HEK293T (cell line): ENCODE measurements at regions not wholly inside any gene's neighbourhood (a gene's known extent, or its start where the extent isn't known, plus 50 kb on each side); places are given as distances from the start of the nearest gene placed in this dataset.

Experiments used
- ARNT ChIP-seq: fragments of 450-650 bp; IDR thresholded peaks from 2 replicates; pipeline ENCODE4 v1.6.1; 2017; ENCODE audit warnings: mild to moderate bottlenecking
- BHLHE40 ChIP-seq: fragments of 450-650 bp; IDR thresholded peaks from 2 replicates; pipeline ENCODE4 v1.6.1; 2016; ENCODE audit warnings: mild to moderate bottlenecking, moderate library complexity, borderline replicate concordance
- ELF4 ChIP-seq: fragments of 450-650 bp; IDR thresholded peaks from 2 replicates; pipeline ENCODE4 v1.6.1; 2017; ENCODE audit warnings: antibody characterized with exemption
- FOXA1 ChIP-seq: fragments of 450-650 bp; IDR thresholded peaks from 2 replicates; pipeline ENCODE4 v1.6.1; 2016; ENCODE audit warnings: mild to moderate bottlenecking
- FOXK2 ChIP-seq: fragments of 450-650 bp; IDR thresholded peaks from 2 replicates; pipeline ENCODE4 v1.6.1; 2016; ENCODE audit warnings: mild to moderate bottlenecking
- FOXM1 ChIP-seq: fragments of 450-650 bp; IDR thresholded peaks from 2 replicates; pipeline ENCODE4 v1.6.1; 2017; ENCODE audit warnings: mild to moderate bottlenecking, borderline replicate concordance
- HDGF ChIP-seq: fragments of 450-650 bp; IDR thresholded peaks from 2 replicates; pipeline ENCODE4 v1.6.1; 2017; ENCODE audit warnings: antibody characterized with exemption, borderline replicate concordance
- L3MBTL2 ChIP-seq: fragments of 450-650 bp; conservative IDR thresholded peaks from 2 replicates; pipeline ENCODE4 v1.6.1; 2016; ENCODE audit warnings: mild to moderate bottlenecking
- LEF1 ChIP-seq: fragments of 450-650 bp; IDR thresholded peaks from 2 replicates; pipeline ENCODE4 v1.6.1; 2017; ENCODE audit warnings: mild to moderate bottlenecking, borderline replicate concordance
- NFRKB ChIP-seq: fragments of 450-650 bp; IDR thresholded peaks from 2 replicates; pipeline ENCODE4 v1.6.1; 2016; ENCODE audit warnings: mild to moderate bottlenecking, moderate library complexity
- SP1 ChIP-seq: fragments of 450-650 bp; IDR thresholded peaks from 2 replicates; pipeline ENCODE4 v1.6.1; 2017
- SUZ12 ChIP-seq: fragments of 450-650 bp; IDR thresholded peaks from 2 replicates; pipeline ENCODE4 v1.6.1; 2016; ENCODE audit warnings: mild to moderate bottlenecking
- ZNF384 ChIP-seq: fragments of 450-650 bp; IDR thresholded peaks from 2 replicates; pipeline ENCODE4 v1.6.1; 2016
- TF ChIP-seq, protein P1 (sequence below): fragments of 450-650 bp; IDR thresholded peaks from 2 replicates; pipeline ENCODE4 v1.6.1; 2016

DNA sequence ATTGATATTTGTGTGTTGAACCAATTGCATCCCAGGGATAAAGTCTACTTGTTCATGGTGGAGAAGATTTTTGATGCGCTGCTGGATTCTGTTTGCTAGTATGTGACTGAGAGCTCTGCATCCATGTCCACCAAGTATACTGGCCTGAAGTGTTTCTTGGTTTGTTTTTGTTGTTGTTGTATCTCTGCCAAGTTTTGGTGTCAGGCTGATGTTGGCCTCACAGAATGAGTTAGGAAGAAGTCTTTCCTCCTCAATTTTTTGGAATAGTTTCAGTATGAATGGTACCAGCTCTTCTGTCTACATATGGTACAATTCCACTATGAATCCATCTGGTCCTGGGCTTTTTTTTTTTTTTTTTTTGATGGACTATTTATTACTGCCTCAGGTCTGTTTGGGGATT is 50.9 kb upstream of the OSTN start:
- no peak for TF ChIP-seq BHLHE40
- no peak for TF ChIP-seq LEF1
- TF ChIP-seq, protein P1, sequence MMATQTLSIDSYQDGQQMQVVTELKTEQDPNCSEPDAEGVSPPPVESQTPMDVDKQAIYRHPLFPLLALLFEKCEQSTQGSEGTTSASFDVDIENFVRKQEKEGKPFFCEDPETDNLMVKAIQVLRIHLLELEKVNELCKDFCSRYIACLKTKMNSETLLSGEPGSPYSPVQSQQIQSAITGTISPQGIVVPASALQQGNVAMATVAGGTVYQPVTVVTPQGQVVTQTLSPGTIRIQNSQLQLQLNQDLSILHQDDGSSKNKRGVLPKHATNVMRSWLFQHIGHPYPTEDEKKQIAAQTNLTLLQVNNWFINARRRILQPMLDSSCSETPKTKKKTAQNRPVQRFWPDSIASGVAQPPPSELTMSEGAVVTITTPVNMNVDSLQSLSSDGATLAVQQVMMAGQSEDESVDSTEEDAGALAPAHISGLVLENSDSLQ, result no peak
- no peak for TF ChIP-seq ELF4
- no peak for TF ChIP-seq FOXK2
- TF ChIP-seq FOXM1, result no peak
- no peak for TF ChIP-seq SP1
- TF ChIP-seq HDGF, result no peak
- no peak for TF ChIP-seq ZNF384
- no peak for TF ChIP-seq L3MBTL2
- no peak for TF ChIP-seq FOXA1
- TF ChIP-seq ARNT, result no peak
- no peak for TF ChIP-seq SUZ12
- TF ChIP-seq NFRKB, result no peak
